HG03097 (cell line): ENCODE measurements at regions not wholly inside any gene's neighbourhood (a gene's known extent, or its start where the extent isn't known, plus 50 kb on each side); places are given as distances from the start of the nearest gene placed in this dataset.
"Not testable (repeated sequence)": the region's sequence is repeated elsewhere in the genome, so short reads cannot be mapped to it uniquely, and the experiment has no call there.

Source experiments
- ATAC-seq: cut with Tn5 transposase; IDR thresholded peaks from one replicate; pipeline ENCODE4 v1.9.1; 2021; ENCODE audit not compliant: unreplicated experiment, low FRiP score

DNA sequence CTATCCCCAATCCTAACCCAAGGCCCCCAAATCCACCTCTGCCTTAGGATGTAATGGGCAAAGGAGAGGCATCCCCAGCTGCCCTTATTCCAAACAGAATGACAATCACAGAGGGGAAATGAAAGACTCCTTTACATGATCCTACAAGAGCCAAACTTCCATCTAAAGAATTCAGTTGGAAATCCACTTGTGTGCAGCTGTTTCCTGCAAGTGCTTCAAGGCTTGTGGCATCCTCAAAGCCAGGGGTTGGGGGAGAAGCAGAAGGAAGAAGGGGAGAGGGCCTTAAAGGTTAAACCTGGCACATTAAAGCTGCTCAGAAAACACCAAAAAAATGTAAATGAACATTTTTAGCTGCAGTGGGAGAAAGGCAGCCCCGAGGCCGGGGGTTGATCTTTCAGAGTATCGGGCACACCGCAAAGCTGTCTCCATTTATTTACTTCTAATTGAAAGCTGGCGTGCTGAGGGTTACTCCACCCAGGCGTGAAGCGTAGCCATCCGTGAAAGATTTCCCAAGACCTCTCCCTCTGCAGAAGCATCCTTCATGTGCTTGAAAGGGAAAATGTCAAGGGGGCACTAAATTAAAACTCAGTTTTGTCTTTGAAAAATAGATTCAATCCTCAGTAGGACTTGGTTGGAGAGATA lies 217.8 kb downstream of the SHQ1 start:
- ATAC-seq, result no peak

DNA sequence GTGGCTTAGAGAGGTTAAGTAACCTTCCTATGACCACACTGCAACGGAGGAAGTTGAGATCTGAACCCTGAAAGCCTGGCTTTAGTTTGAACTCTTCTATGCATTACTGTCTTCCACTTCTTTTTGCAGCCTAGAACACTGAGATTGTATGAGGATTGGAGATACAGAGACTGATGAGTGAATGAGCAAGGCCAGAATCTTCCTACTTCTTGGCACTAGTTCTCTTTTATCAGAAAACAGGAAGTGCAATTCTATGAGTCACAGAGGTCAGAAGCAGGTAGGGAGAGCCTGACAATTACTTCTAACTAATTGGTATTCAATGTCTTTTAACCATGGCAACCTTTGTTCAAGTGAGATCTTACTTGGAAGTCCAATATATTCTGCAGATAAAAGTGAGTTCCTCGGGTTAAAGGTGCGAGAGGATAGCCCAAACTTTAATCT lies 219.0 kb downstream of the SHQ1 start:
- no peak for ATAC-seq

DNA sequence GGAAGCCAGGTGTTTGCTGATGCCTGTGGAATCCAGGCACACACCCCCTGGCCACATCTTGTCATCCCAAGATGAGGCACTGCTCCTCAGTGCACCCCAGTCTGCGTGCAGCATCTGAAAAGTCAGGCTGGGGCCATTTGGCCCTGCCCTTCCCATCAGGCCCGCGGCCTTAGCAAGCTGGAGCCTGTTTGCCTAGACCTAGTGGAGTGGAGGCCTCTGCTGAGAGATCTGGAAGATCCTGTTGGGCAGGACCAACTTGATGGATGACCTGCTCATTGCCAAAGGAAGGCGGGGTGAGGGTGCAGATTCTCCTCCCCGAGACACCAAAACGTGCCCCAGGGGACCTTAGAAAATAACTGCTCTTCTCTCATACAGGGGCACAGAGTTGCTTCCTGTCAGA lies 220.2 kb downstream of the SHQ1 start:
- ATAC-seq, result no peak

DNA sequence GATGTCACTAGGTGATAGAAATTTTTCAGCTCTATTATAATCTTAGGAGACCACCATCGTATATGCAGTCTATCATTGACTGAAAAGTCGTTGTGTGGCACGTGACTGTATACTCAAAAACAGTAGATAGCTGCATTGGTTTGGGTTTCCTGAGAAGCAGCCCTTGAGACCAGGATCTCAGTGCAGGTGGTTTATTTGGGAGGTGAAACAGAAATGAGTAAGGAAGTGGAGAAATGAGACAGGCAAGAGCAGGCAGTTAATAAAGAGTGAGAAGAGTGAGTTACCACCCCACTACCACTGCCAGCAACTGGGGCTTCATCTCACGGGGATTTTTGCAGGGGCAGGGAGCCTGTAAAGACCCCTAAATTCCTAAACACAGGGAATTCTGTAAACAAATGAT lies 221.0 kb downstream of the SHQ1 start:
- ATAC-seq, result no peak

DNA sequence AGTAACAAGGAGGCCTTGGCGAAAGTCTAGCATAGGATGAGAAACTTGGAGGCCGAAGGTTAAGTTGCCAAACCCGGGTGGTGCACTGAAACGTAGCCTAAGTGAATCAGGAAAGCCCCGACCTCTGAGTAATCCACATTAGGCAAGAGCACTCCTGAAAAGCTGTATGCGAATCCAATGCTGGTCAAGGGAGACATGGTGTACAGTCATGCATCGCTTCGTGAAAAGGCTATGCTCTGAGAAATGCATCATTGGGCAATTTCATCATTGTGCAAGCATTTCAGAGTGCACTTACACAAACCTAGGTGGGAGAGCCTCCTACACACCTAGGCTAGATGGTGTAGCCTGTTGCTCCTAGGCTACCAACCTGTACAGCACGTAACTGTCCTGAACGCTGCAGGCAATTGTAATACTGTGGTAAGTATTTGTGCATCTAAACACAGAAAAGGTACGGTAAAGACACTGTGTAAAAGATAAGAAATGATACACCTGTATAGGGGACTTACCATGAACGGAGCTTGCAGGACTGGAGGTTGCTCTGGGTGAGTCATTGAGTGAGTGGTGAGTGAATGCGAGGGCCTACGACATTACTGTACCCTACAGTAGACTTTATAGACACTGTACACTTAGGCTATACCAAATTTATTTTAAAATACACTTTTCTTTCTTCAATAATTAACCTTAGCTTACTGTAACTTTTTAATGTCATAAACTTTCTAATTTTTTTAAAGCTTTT lies 222.5 kb downstream of the SHQ1 start:
- ATAC-seq, result no peak

DNA sequence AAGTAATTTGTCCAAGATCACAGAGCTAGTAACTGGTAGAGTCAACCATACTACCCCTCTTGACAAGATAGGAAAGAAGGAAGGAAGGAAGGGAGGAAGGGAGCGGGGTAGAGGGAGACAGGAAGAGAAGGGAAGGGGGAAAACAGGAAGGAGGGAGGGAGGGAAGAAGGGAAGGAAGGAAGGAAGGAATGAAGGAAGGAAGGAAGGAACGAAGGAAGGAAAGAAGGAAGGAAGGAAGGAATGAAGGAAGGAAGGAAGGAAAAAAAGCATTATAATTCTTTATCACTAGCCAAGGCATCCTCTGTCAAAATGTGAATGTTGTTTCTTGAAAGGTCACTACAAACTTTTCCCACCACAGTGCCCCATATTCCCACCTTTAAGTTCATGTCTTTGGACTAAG lies 223.6 kb downstream of the SHQ1 start:
- no peak for ATAC-seq

DNA sequence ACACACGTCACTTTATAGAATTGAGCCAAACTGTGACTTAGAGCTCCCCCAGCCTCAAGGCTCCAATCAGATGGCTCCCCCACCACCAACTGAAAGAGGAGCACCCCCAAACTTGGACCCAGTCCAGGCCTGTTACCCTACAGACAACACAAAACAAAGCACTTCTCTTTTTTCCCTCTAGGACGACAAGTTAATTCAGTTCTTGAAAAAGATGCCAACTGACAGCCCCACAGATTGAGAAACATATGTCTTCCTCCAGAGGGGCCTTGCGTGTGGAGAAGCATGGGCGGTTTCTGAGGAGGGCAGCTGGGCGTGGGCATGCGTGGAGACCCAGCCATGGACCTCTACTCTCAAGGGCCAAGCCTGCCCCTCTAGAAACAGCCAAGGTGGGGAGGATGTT lies 229.5 kb downstream of the SHQ1 start:
- ATAC-seq, result no peak

DNA sequence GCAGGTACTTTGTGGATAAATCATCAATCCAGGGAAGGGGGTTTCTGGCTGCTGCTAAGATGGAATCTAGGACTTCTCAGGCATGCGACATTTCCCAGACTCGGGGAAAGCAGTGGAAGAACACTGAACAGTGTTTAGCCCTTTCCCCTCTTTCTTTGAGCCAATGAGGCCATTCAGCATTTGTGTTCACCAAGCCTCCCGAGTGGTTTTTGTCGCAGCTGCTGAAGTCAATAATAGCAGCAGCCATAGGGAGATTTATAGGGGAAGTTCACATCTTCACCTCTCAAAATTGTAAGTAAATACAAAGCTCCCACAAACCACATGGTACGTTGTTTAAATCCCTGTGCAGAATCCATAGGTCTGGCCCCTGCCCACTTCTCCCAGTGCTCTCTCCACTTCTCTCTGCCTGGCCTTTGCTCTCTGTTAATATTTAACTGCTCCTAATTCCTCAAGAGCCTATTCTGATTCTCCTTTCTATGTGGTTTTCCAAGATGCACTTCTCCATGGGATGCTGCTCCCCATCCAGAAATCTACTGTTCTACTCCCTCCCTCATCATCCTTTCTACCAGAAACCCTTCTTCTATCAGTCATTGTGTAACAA lies 230.7 kb downstream of the SHQ1 start:
- no peak for ATAC-seq

DNA sequence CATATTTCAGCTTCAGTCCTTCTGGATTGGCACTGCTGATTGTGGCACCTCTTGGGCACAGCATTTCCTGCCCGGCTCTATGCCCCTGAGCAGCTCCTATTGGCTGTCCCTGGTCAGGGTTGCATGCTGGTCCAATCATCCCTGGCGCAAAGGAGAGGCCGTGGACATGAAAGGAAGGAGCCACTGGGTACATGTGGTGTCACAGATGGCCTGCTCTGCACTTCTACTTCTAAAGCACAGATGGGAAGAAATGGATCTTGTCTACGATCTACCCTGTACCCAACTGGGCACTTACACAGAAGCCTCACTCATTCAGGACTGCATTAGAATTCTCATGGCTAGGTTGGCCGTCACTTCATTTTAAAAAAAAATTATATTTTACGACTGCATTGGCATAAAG lies 232.5 kb downstream of the SHQ1 start:
- no peak for ATAC-seq

DNA sequence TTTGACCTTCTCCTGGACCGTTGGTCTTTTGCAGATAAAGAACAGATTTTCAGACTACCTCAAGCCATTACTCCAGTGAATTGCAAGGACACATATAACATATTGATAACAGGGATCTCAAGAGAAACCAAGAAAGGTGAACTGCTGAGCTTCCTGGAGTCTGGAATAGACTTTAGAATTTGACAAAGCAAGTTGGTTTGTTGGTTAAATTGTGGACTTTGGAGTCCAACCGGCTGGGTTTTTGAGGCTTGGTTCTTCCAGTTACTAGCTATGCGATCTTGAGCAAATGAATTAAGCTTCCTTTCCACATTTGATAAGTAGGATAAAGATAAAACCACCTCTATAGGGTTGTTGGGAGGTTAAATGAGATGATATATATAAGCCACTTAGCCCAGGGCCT lies 233.1 kb downstream of the SHQ1 start:
- ATAC-seq, result no peak

DNA sequence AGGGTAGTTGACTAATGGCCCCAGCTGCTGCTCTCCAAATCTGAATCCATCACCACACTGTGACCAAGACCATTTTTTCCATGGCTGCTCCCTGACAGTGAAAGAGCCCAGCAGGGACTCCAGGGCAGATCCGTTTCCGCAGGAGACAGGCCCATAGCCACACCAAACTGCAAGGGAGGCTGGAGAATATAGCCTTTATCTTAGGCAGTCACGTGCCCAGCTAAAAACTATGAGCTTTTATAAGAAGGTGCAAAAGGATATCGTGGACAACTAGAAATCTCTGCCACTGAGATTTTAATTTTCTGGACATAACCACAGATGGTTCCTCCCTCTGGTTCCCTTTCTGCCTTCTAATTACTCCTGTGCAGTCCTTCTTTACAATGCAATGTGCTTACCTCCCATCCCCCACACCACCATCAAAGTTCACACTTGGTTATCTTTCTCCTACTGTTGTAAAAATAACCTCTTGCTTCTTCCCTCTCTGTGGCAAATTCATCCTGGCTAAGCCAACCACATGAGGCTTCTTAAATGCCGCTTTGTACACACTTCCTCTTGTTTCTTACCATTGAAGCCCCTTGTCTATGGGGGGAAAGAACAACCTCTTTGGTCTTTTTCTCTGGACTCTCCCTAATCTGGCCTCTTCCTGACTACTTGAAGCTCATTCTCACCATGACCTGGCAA lies 233.7 kb downstream of the SHQ1 start:
- no peak for ATAC-seq

DNA sequence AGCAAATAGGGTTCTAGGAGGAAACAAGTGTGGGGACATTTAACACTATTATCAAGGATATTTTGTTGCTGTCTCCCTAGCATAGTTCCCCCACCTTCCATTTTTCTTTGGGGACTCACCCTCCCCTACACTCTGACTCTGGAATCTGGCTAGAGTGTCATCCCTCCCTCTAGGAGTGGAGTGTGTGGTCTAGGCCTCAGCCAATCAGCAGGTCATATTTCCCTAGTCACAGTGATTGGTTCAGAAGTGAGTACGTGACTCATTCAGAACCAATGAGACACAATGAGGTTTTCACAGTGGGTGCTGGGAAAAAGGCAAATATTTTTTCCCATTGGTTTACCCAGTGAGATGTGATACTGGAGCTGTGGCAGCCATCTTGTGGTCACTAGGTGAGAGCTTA lies 234.4 kb downstream of the SHQ1 start:
- no peak for ATAC-seq

DNA sequence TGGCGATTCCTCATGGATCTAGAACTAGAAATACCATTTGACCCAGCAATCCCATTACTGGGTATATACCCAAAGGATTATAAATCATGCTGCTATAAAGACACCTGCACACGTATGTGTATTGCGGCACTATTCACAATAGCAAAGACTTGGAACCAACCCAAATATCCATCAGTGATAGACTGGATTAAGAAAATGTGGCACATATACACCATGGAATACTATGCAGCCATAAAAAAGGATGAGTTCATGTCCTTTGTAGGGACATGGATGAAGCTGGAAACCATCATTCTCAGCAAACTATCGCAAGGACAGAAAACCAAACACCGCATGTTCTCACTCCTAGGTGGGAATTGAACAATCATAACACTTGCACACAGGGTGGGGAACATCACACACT lies 239.1 kb downstream of the SHQ1 start:
- ATAC-seq, result not testable (repeated sequence)

DNA sequence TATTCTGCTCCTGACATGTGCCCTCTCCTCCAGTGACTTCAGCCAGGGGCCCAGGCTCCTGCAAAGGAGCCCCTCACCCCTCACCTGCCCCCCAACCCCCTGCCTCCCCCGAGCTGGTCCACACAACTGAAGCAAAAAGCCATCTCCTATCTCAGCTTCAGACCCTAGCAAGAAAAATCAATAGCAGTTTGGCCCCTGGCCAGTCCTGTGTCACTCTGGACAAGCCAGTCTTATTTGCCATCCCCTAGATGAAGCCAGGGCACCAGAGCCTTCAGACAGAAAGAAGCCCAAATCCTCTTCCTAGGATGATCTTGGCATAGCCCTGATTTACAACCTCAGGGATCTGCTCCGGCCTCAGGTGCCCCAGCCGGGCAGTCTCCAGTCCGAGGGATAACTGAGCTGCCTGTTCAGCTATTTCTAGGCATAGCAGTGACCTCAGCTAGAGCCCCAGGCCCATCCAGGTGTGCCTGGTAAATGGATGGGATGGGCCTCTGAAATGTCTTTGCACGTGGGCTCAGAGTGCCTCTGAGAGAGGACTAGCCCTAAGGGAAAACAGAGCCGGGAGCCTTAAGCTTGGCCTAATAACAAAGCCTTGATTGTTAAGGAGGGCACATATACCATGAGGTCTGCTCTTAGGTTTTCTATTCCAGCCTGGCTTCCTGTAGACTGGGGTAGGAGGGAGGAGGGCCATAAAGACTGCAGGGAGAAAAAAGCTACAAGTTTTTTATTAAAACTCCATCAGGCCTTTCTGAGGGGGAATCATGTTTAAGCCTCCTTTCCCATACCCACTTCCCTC lies 242.0 kb downstream of the SHQ1 start:
- ATAC-seq, result no peak

DNA sequence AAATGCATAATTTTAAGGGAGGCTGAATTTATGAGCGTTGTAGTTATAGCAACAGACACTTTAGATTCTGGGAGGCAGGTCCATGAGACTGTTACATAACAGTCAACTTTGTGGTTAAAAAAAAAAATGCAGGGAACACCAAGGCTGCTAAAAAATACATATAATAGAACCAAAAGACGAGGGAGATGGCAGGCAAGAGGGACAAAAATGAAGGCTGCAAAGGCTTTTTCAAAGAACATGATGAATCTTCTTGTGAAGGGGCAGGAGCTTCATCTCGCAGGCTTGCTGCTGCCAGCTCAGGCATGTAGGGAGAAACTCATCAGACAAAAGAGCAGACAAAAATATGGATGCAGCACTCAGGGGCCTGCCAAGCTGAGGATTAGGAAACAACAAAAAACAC lies 243.9 kb downstream of the SHQ1 start:
- no peak for ATAC-seq

DNA sequence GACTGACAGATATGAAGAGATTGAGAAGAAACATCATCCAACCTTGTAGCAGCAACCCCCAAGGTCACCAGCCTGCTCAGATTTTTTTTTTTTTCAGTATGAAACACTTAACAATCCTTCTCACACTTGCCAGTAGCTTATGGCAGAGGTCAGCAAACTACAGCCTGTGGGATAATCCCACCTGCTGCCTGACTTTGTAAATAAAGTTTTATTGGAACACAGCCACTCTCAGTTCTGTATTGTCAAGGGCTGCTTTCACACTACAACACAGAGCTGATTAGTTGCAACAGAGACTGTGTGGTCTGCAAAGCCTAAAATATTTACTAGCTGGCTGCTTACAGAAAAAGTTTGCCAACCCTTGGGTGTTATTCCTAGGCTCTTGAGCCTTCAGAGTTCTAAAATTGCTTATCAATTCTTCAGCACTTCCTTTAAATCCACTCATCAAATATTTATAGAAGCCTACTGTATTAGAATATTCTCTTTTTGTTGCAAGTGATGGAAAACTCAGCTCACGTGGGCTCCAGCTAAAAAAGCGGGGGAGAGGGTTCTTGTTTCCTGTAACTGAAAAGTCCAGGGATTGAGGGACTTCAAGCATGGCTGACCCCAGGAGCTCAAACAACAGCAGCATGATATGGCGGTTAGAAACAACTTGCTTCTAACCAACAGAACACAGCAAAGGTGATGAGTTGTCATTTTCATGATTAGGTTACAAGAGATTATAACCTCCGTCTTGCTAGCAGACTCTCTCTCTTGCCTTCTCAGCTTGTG lies 246.1 kb downstream of the SHQ1 start:
- ATAC-seq, result no peak

DNA sequence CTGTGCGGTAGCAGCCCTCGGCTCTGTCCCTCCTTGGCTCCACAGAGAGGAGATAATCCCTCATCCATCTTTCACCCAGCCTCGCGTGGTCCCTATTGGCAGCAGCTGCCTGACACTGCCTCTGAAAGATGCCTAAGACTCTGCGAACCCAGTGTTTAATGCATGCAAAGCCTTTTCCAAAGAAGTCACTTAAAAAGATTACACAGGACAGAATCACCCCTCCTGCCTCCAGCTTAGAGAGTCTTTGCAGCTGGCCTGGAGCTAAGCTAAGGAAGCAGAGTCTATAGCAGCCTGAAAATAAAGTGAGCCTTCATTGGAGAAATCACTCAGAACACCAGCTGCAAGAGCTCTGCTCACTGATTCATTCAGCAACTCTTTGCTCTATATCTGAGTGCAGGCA lies 247.2 kb downstream of the SHQ1 start:
- no peak for ATAC-seq

DNA sequence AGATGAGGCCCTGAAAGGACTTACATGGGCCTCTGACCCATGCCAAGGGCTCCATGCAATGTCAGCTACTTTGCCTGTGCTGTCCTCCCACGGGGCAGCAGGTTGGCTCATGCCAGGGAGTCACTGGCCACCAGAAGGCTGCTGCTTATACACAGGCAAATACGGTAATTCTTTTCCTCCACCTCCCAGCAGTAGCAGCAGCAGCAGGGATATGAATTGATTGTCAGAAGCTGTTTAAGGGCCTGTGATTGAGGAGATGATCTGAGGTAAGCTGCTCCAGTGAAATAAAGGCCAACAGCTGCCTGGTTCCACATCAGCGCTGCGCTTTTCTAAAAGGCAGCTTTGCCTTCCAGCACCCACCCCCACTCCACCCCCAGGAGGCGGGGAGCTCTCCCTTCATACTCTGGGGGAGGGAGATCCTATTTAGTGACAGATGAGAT lies 250.5 kb downstream of the SHQ1 start:
- no peak for ATAC-seq

DNA sequence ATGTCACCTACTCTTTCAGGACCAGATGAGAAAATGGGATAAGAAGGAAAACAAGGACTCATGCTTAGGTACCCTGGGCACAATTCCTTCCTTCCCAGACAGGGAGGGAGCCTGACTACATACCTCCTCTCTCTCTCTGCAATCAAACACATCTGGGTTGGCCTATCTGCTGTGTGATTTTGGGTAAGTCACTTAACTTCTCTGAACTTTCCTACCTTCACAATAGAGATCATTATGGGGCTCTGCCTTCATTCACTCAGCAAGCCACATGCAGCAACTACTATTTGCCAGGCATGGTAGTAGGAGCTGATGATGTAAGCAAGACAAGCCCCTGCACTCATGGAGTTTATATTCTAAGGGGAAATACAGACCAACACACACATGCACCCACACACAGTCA lies 251.2 kb downstream of the SHQ1 start:
- no peak for ATAC-seq
